CD4-positive, alpha-beta T cell treated with Interleukin-10 for 1 hour (primary cell): ENCODE measurements at regions not wholly inside any gene's neighbourhood (a gene's known extent, or its start where the extent isn't known, plus 50 kb on each side); places are given as distances from the start of the nearest gene placed in this dataset.
"Not testable (repeated sequence)": the region's sequence is repeated elsewhere in the genome, so short reads cannot be mapped to it uniquely, and the experiment has no call there.

Source experiments
- DNase-seq: peaks from one replicate; pipeline ENCODE4 v3.0.0-alpha.2; 2020

DNA sequence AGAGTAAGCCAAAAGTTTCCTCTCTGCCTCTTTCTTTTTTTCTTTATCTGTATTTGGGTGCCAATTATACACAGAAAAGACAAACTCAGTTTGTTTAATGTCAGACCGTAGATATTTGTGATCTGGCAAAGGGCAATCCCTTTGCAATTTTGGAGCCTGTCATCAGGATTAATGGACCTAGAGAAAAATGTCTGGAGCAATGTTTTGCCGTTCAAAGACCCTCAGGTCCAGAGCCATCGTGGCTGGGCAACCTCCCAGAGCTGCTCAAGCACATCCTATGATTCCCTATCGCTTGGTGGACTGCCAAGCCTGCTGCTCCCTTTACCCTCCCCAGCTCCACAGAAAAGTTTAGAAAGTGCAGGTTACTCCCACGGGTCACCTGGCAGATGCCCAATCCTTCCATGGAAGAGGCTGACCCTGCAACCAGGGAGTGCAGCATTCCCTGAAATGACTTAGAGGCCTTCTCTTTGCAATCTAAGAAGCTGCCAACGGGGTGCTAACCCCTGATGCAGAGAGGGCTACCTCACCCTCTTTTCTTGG lies 112.5 kb upstream of the NGF start:
- DNase-seq, result no peak

DNA sequence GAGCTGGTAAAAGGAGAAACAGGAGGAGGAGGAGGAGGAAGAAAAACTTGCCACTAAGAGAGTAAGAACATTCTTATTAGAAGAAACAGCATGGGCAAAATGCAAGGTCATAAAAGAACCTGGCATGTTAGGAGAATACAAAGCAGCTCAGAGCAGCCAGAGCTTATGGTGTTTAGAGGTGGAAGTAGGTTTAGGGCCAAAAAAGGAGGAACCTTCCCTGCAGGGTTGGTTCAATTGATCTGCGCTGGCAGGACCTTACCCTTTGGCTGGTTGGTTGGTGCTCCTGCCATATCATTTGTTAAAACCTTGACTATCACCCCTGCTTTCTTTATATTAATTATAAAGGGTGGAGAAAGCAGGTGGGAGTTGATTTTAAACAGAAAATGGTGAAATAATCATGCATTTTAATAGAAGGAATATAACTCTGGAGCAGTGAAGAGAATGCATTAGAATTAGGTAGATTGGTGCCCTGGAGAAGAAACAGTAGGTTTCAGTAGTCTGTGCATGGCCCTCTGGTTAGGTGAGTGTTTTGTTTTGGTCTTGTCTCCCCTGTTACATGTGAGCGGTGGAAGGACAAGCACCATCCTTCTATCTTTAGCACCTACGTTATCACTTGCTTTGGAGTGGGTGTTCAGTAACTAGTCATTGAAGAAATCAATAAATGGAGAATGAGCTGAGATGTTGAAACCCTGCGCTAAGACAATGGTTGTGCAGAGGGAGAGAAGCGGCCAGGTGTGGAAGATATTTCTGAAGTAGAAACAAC lies 110.4 kb upstream of the NGF start:
- DNase-seq, result no peak

DNA sequence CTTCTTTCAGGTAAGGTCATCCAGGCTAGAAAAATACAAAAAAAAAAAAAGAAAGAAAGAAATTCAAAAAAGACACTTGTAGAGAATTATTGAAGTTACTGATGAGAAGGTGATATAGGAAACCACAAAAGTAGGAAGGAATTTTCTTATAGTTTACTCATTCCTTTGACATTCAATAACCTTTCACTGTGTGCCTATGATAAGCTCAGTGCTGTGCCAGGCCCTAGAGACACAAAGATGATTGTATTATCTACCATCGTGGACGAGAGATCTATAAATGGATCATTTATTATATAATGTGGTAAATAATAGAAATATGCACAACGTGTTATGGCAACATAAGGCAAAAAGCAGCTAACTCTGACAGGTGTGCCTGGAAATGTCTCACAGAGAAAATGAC lies 109.6 kb upstream of the NGF start:
- DNase-seq, result no peak

DNA sequence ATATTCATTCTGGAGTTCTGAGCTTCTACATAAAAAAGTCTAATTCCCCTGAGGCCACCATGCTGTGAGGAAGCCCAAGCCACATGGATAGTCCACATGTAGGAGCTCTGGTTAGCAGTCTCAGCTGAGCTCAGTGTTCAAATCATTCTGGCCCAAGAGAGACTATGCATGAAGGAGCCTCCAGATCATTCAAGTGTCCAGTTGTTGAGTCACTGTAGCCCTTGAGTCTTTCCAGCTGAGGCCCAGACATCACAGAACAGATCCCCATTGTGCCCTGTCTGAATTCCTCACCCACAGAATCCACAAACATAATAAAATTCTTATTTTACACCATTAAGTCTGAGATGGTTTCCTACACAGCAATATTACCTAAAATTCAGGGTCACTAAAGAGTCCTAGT lies 107.0 kb upstream of the NGF start:
- DNase-seq, result no peak

DNA sequence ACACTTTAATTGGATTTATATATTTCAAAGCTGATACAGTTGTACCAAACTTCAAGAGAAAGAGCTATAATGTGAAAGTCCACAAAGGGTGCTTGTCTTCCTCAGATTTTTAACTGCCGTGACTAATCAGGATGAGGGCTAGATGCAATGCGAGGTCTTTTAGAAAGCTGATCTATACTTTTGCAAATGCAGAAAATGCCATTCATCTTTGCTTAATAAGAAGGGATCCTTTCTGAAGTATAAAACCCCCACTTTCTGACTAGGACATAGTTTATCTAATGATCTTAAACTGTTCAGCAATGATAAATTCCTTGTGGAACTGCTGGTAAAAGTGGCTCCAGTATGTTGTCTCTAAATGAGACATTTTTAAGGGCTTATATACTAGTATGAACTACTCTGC lies 102.7 kb upstream of the NGF start:
- no peak for DNase-seq

DNA sequence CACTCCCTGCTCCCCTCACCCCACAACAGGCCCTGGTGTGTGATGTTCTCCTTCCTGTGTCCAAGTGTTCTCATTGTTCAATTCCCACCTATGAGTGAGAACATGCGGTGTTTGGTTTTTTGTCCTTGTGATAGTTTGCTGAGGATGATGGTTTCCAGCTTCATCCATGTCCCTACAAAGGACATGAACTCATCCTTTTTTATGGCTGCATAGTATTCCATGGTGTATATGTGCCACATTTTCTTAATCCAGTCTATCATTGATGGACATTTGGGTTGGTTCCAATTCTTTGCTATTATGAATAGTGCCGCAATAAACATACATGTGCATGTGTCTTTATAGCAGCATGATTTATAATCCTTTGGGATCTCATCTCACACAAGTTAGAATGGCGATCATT lies 101.5 kb upstream of the NGF start:
- not testable (repeated sequence) for DNase-seq

DNA sequence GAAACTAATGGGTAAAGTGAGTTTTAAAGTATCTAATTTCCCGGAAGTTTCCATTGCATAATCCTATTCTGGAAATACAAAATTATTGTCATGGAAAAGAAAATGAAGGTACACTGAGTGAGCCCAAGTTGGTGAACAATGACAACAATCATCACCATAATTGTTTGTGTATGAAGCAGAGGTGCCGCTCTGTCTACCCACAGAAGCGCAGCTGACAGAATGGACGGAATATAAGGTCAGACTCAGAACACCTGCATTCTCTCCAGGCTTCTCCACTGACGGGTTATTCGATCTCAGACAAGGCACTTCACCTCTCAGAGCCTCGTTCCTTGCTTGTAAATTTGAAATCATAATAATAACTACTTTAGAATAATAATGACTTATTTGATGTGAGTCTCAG lies 99.1 kb upstream of the NGF start:
- DNase-seq, result no peak

DNA sequence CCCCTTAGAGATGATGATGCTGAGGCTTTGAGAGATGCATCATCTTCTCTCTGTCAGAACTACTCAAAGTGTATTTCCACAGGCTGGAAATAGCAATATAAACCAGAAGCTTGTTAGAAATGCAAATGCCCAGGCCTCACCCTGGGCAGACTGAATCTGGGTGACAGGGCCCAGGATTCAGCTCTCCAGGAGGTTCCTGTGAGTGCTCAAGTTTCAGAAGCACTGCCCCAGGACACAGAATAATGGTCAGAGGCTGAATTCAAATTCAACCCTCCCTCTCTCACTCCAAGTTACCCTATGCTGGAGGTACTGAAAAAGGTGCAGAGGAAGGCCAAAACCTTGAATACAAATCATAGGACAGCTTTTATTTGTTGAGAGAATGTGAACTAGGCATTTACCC lies 98.5 kb upstream of the NGF start:
- no peak for DNase-seq

DNA sequence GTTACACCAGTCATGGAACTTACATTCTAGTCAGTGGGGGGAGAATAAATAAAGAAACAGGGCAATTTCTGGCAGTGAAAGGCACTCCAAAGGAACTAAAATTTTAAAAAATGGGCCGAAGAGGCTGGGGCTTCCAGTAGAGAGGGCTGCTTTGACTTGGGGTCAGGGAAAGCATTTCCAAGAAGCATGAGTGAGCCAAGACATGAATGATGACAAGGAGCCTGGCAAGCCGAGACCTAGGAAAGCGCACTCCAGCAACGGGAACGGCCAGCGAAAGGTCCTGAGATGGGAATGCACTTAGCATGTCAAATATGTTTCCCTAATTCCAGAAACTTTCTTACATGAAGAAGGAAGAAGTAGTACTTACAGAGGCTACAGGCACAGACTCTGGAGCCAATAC lies 95.4 kb upstream of the NGF start:
- no peak for DNase-seq

DNA sequence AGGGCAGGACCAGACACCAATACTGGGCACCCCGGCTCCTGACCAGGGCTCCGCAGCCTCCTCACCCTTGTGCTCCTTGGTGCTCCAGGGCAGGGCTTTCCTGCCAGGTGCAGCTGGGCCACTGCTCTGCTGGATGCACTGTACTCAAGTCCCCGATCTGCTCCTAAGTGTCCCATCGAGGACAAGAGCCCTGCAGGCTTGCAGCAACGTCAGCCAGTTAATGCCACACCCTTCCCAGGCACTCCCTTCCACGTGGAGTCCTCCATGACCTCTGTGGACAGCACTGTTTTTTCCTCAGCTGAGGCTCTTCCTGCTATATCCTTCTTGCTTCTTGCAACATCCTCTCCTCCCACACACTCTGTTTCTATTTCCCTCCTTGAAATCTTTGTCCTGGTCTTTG lies 94.0 kb upstream of the NGF start:
- no peak for DNase-seq

DNA sequence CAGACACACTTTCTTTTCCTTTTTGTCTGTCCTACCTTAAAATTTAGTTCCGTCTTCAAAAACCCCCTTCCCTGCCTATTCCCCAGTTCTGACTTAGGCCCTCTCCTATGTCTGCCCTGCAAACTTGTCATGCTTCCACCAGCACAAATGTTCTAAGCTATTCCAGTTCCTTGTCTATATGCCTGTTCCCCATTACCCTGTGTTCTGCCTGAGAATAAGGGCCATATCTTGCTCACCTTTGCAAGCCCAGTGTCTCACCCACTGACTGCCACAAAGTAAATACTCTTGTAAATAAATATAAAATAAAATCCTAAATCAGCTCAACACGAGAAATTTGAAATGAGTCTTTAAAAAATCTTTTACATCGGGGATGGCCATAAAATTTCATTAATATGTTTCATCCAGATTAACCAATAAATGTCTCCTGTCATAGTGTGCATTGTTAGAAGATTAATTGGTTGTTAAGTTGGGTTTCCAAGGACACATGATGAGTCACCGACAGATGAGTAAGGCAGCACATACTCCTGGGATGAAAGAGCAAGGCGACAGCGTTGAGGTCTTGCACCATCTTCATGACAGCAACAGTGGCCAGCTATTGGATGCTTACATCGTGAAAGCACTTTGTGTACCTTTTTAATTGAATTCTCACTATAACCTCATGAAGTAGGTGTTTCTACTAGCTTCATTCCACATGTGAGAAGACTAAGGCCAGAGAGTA lies 92.6 kb upstream of the NGF start:
- no peak for DNase-seq

DNA sequence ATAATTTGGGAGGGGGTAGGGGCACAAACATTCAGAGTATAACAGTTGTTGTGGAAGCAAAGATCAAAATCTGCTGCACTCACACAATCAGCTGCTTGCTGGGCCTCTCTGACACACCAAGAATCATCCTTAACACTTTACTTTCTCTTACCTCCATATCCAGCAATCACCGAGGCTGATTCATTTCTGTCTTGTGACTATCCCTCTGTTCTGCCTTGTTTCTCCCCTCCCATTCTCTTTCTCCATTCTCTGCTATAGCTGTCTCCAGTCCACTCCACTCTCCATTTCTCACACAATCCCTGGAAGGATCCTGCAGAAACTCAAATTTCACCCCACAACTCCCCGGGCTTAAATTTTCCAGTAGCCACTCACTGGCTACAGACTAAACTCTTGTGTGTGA lies 91.8 kb upstream of the NGF start:
- no peak for DNase-seq

DNA sequence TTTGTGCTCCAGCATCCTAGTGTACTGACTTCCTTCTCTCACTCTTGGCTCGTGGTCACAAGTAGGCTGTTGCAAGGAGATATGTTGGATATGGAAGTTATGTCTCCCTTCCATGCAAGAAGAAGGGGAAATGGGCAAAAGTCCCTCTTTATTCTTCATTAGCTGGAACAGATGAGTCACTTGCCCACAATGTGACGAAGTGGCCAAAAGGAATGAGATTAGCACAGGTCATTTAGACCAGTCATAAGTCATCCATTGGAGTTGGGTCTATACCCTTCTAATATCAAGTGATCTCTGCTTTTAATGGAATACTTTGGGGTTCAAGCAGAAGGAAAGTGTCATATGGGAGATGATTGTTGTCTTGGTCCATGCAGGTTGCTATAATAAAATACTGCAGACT lies 91.2 kb upstream of the NGF start:
- DNase-seq, result no peak

DNA sequence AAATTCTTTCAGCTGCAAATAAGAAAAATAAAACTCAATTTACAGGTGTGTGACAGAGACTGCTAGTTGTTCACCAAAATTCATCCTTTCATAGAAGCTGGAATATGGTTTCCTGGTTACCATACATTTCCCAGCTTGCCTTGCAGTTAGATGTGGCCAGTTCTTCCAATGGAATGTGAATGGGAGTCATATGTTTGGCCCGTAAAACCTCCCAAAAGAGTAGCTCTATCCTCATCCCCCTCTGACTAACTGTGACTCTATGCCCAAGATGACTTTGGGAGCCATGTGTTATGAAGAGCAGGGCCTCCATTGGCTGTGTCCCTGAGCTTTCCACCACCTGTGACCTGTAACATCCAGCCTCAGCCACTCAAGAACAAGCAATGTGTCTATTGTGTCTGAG lies 90.6 kb upstream of the NGF start:
- no peak for DNase-seq

DNA sequence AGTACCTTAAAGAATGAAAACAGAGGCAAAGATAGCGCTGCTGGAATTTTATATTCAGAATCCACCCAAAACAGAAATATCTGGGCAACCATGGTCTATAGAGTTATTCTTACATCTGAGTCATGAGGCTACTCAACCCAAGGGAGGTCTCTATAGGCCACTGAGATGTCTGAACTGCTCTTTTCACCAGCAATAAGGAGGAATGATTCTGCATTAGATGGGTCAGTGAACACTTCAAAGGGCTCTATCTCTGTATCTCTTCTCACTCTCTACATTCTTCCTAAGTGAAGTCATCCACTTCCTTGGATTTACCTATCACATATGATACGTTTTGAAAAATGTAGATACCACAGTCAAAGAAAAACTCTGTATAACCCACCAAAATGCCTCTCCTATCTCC lies 90.2 kb upstream of the NGF start:
- no peak for DNase-seq

DNA sequence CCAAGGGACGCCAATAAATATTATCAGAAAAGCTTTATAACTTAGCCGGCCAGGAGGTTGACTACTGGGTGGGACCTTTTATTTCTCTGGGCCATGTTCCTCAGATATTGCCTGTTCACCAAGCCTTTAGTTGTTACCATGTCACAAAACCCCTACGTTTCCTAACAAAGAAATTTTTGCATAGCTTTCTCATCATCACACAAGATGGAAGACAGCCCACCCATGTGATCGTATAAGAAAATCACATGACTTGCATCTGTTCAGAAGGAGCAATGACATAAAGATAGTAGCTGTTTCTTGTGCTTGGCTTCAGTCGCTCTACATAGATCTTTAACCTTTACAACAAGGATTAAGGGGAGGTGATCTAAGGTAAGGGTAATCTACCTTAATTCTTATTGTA lies 88.9 kb upstream of the NGF start:
- DNase-seq, result no peak

DNA sequence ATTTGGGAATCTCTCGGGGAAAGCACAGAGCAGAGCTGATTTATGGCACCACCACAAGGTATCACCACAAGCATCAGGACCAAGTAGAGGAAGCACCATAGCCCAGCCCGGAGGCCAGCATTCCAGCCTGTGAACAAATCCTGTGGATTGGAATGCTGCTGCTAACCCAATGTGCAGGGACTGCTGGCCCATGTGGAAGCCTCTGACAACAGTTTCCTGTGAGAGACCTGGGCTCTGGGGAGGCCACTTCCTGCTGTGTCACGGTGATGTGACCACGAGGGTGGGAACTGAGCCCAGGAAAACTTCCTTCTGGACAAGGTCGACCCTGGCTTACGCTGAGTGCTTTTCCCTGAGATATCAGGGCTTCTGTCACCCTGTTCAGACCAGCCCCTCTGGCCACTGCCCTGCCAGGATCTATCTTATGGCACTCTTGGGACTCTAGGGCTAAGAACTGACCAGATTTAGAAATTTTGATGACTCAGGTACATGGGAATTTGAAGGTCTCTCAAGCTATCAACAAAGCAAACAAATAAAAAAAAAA lies 88.3 kb upstream of the NGF start:
- no peak for DNase-seq

DNA sequence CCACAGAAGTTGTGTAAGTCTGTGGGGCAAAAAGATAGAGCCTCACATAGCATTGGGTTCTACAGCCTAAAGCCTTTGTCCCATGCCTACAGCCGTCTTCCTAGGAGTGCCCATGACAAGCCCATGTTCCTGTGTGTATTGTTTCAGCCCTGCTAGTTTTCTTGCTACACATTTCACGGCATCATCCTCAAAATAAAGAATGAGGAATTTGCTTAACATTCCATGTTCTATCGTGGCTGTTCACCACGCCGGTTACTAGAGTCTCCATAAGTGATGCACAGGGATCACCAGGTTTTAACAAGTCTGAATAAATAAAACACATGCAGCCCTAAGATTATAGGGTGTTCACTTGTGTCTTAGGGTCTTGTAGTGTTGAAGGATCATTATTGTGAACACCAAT lies 87.4 kb upstream of the NGF start:
- no peak for DNase-seq

DNA sequence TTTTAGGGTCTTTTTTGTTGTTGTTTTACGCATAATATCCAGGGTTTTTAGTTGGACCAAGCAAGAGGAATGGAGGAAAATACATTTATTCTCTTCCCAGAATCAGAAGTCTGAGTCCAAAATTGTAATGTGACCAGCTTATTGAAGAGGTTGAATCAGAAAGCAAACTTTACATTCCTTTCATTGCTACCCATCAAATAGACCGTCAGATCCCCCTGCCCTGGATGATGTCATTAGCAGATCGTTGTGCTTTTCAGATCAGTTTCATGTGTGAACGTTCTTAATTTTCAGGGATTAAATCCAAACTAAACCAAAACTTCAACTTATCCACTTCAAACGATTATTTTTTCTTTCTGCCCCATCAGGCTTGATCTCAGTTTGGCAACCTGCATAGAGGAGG lies 85.7 kb upstream of the NGF start:
- DNase-seq, result no peak

DNA sequence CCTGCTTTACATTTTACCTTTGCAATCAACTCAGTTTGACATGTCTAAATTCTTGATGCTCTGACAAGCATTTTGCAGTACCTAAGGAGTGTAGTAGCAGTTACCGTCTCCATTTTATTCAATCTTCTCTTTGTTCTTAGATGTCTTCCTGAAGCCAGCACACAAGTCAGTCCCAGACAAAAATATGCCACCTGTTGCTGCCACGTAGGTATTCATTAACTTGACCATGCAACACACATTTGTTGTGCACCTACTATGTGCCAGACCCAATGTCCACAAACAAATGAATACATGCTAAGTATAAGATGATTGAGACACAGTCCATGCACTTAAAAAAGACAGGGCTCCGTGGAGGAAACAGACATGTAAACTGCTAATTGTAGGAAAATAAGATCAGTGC lies 81.5 kb upstream of the NGF start:
- no peak for DNase-seq

DNA sequence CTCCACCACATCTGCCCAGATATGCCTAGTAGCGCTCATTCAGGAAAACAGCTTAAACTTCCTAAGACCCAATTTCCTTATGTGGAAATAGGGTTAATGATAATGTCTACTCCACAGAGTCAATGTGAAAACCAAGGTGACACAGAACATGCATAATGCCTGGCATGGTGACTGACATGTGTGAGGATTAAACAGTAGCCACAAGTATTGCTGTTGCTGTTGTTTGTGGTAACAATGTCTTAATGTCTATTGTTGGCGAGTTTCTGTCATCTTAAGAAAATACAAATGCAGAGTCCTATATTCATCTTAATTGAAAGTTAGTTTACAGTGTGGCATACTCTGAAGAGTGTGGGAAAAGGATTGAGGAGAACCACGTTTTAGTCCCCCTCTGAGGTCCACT lies 75.6 kb upstream of the NGF start:
- DNase-seq, result no peak

DNA sequence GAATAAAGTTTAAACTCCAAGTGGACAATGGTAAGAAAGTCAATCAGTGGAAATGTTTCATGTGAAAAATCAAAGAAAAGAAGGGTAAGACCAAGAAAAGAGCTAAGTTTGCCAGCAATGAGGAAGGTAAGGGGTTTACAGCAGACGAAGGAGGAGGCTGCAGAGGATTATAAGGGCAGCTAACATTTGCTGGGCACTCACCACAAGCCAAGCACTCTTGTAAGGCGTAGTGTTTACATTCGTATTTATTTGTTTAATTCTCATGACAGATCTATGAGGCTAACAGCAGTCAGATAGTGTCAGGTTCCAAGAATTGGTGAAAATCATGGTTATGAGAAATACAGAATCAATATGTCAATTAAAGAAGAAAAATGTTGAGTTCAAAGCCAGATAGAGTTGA lies 75.2 kb upstream of the NGF start:
- DNase-seq, result no peak

DNA sequence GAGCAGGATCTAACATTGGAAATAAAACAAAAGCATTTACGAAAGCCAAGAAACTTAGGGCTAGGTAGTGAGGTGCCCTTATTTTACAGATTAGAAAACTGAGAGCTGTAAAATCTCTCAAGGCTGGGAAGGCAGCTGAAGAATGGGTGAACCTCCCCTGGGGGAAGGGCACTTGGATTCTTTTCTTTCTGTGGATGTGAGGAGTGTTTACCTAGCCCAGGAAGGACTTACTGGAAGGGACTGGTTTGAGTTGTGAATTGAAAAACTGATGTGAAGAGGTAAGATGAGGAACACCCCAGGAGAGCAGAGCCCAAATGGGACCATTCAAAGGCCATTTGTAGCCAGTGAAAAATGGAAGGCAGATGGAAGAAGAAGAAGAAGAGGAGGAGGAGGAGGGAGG lies 74.7 kb upstream of the NGF start:
- DNase-seq, result no peak

DNA sequence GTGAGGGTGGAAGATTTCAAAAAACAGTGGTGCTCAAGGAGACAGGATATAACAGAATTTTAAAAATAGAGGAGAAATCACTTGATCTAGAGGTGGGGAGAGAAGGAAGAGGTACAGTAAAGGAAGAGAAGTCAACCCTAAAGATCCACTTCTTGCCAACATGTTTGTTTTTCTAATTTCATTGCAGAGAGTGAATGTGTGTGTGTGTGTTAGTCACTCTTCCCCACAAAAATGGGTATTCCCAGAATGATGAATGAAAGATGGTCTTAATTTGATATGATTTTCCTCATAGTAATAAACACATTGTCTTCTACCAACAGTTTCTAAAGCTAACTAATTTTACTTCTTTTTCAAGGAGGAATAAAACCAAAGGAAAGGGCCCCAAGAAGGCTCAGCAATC lies 74.2 kb upstream of the NGF start:
- DNase-seq, result no peak
